H1 (cell line): ENCODE measurements at regions not wholly inside any gene's neighbourhood (a gene's known extent, or its start where the extent isn't known, plus 50 kb on each side); places are given as distances from the start of the nearest gene placed in this dataset.

ENCODE experiments used
- CTCF ChIP-seq, 3 experiments: IDR thresholded peaks; 1 replicate in 2 of 3; 2 replicates in 1 of 3; pipeline versions ENCODE4 v1.5.1 to v1.6.1; 2011; ENCODE audit warnings: low read length in 3 of 3, mild to moderate bottlenecking in 3 of 3, inconsistent platforms in 2 of 3, low read depth in 1 of 3, moderate library complexity in 1 of 3; ENCODE audit not compliant: insufficient read depth in 1 of 3; ENCODE audit errors: control extremely low read depth in 1 of 3
- EP300 ChIP-seq, 2 experiments: IDR thresholded peaks; 1 replicate in 1 of 2; 2 replicates in 1 of 2; pipeline ENCODE4 v1.6.1; 2011 to 2012; ENCODE audit warnings: low read depth in 2 of 2, low read length in 2 of 2, mild to moderate bottlenecking in 2 of 2, borderline replicate concordance in 1 of 2, inconsistent platforms in 1 of 2, moderate library complexity in 1 of 2
- KDM5A ChIP-seq: fragments of 200-600 bp; IDR thresholded peaks from 2 replicates; pipeline ENCODE4 v1.7.1; 2012; ENCODE audit warnings: mild to moderate bottlenecking, low read length, inconsistent platforms, mixed read lengths
- NANOG ChIP-seq: IDR thresholded peaks from 2 replicates; pipeline ENCODE4 v1.6.1; 2011; ENCODE audit warnings: low read length, low read depth, mild to moderate bottlenecking, inconsistent platforms; ENCODE audit not compliant: insufficient read depth, poor library complexity, severe bottlenecking

GRCh38 chr4:138034871-138035270, 207.3 kb downstream of the SLC7A11 start:
- TF ChIP-seq NANOG (no peak), KDM5A (no peak), CTCF (IDR thresholded peaks at IDR 0.05; ENCODE audit: control extremely low read depth in 1 of 3, insufficient read depth in 1 of 3, low read depth in 1 of 3, low read length in 3 of 3) (no peak), EP300 (IDR thresholded peaks at IDR 0.05; ENCODE audit: borderline replicate concordance in 1 of 2, low read depth in 2 of 2, low read length in 2 of 2) (no peak)
